Astrocyte (in vitro differentiated cells and primary cell): ENCODE measurements at regions not wholly inside any gene's neighbourhood (a gene's known extent, or its start where the extent isn't known, plus 50 kb on each side); places are given as distances from the start of the nearest gene placed in this dataset.
A peak's percentile ranks its signal among the peaks of the same experiment; 100 is the strongest.

ENCODE experiments used
- DNase-seq: peaks from one replicate; pipeline ENCODE4 v3.0.0-alpha.2; 2010; ENCODE audit warnings: low read depth
- FAIRE-seq: peaks from 2 replicates; lab custom pipeline; 2011; peaks lifted over from hg19 to GRCh38; lab: Jason Lieb, UNC
- H2AFZ ChIP-seq: 2 replicates; pipeline ENCODE4 v1.6.0; 2012; ENCODE audit warnings: low read depth, low read length, inconsistent platforms
- H3K27ac ChIP-seq: 2 replicates; pipeline ENCODE4 v1.5.1; 2011; ENCODE audit warnings: low read depth, low read length, inconsistent platforms
- H3K27me3 ChIP-seq: 2 replicates; pipeline ENCODE4 v1.6.0; 2011; ENCODE audit warnings: low read length, inconsistent platforms; ENCODE audit not compliant: insufficient read depth
- H3K36me3 ChIP-seq: 2 replicates; pipeline ENCODE4 v1.5.1; 2011; ENCODE audit warnings: low read length, inconsistent platforms; ENCODE audit not compliant: insufficient read depth
- H3K4me1 ChIP-seq: 2 replicates; pipeline ENCODE4 v1.5.1; 2011; ENCODE audit warnings: low read length, inconsistent platforms; ENCODE audit not compliant: insufficient read depth
- H3K4me2 ChIP-seq: 2 replicates; pipeline ENCODE4 v1.6.0; 2012; ENCODE audit warnings: low read length, inconsistent platforms
- H3K4me3 ChIP-seq: 2 replicates; pipeline ENCODE4 v1.5.1; 2011; ENCODE audit warnings: low read depth, mild to moderate bottlenecking, low read length, inconsistent platforms; ENCODE audit not compliant: insufficient read depth
- H3K79me2 ChIP-seq: 2 replicates; pipeline ENCODE4 v1.6.0; 2012; ENCODE audit warnings: mild to moderate bottlenecking, low read length, inconsistent platforms; ENCODE audit not compliant: insufficient read depth
- H3K9ac ChIP-seq: 2 replicates; pipeline ENCODE4 v1.6.0; 2012; ENCODE audit warnings: mild to moderate bottlenecking, low read length, inconsistent platforms
- H3K9me3 ChIP-seq: 2 replicates; pipeline ENCODE4 v1.5.1; 2012; ENCODE audit warnings: low read depth, mild to moderate bottlenecking, low read length, inconsistent platforms; ENCODE audit not compliant: insufficient read depth
- H4K20me1 ChIP-seq: 2 replicates; pipeline ENCODE4 v1.6.0; 2012; ENCODE audit warnings: low read length, inconsistent platforms; ENCODE audit not compliant: insufficient read depth
- H3K27ac Mint-ChIP-seq: one replicate; pipeline ENCODE4 v1.8.0; 2021; ENCODE audit warnings: mild to moderate bottlenecking, mixed read lengths; ENCODE audit not compliant: unreplicated experiment
- H3K27me3 Mint-ChIP-seq: one replicate; pipeline ENCODE4 v1.8.0; 2021; ENCODE audit warnings: low read depth, mixed read lengths; ENCODE audit not compliant: unreplicated experiment
- H3K36me3 Mint-ChIP-seq: one replicate; pipeline ENCODE4 v1.8.0; 2021; ENCODE audit warnings: low read depth, mixed read lengths; ENCODE audit not compliant: unreplicated experiment
- H3K4me1 Mint-ChIP-seq: one replicate; pipeline ENCODE4 v1.8.0; 2021; ENCODE audit warnings: low read depth, mixed read lengths; ENCODE audit not compliant: unreplicated experiment
- H3K4me3 Mint-ChIP-seq: one replicate; pipeline ENCODE4 v1.8.0; 2021; ENCODE audit warnings: mild to moderate bottlenecking, moderate library complexity, mixed read lengths; ENCODE audit not compliant: unreplicated experiment
- H3K9me3 Mint-ChIP-seq: one replicate; pipeline ENCODE4 v1.8.0; 2021; ENCODE audit warnings: mild to moderate bottlenecking, mixed read lengths; ENCODE audit not compliant: unreplicated experiment
- CTCF ChIP-seq: IDR thresholded peaks from 2 replicates; pipeline ENCODE4 v1.5.1; 2011; ENCODE audit warnings: low read depth, mild to moderate bottlenecking, inconsistent platforms, low read length, moderate library complexity; ENCODE audit not compliant: insufficient read depth
- EZH2 ChIP-seq: IDR thresholded peaks from 2 replicates; pipeline ENCODE4 v1.6.1; 2012; ENCODE audit warnings: mild to moderate bottlenecking, low read length, inconsistent platforms; ENCODE audit not compliant: insufficient read depth

GRCh38 chr18:51621113-51621863 lies 423.8 kb upstream of the MEX3C start:
- FAIRE-seq (no peak), DNase-seq (peak; percentile 22)
- Mint-ChIP-seq H3K27me3 (peaks cover 6% of the 10 kb centered on the region), H3K4me1 (peaks cover 18% of the 10 kb centered on the region), H3K36me3 (no peaks in the 10 kb centered on the region), H3K4me3 (peak overlapping the region; percentile 42), H3K9me3 (peaks cover 2% of the 10 kb centered on the region), H3K27ac (no peak overlapping the region)
- Histone ChIP-seq H3K4me1 (peaks cover 7% of the 10 kb centered on the region), H3K4me2 (peak overlapping the region; percentile 53), H3K9ac (no peak overlapping the region), H3K4me3 (no peak overlapping the region), H3K79me2 (no peaks in the 10 kb centered on the region), H4K20me1 (no peaks in the 10 kb centered on the region), H3K27ac (no peak overlapping the region), H3K9me3 (no peaks in the 10 kb centered on the region), H2AFZ (no peak overlapping the region), H3K36me3 (no peaks in the 10 kb centered on the region), H3K27me3 (peaks cover 2% of the 10 kb centered on the region)
- TF ChIP-seq CTCF (peak; percentile 85), EZH2 (no peak)

GRCh38 chr18:51621864-51622160 lies 424.3 kb upstream of the MEX3C start:
- DNase-seq, result no peak
- peaks cover 18% of the 10 kb centered on the region for H3K4me1 Mint-ChIP-seq
- no peak overlapping the region for H3K27ac Mint-ChIP-seq
- H3K4me3 Mint-ChIP-seq, result peak overlapping the region; percentile 42
- peaks cover 6% of the 10 kb centered on the region for H3K27me3 Mint-ChIP-seq
- Histone ChIP-seq H3K9me3 (no peaks in the 10 kb centered on the region), H3K4me2 (peak overlapping the region; percentile 53), H2AFZ (no peak overlapping the region), H3K27me3 (peaks cover 2% of the 10 kb centered on the region), H4K20me1 (no peaks in the 10 kb centered on the region), H3K4me3 (no peak overlapping the region), H3K4me1 (peaks cover 7% of the 10 kb centered on the region), H3K9ac (no peak overlapping the region), H3K79me2 (no peaks in the 10 kb centered on the region), H3K27ac (no peak overlapping the region), H3K36me3 (no peaks in the 10 kb centered on the region)
- TF ChIP-seq EZH2 (no peak), CTCF (no peak)
- peaks cover 2% of the 10 kb centered on the region for H3K9me3 Mint-ChIP-seq
- no peak for FAIRE-seq
- H3K36me3 Mint-ChIP-seq, result no peaks in the 10 kb centered on the region

- H3K4me3 Mint-ChIP-seq, result no peak overlapping the region
- peaks cover 2% of the 10 kb centered on the region for H3K27me3 ChIP-seq
- H4K20me1 ChIP-seq, result no peaks in the 10 kb centered on the region
- no peaks in the 10 kb centered on the region for H3K36me3 Mint-ChIP-seq
- H3K27ac ChIP-seq, result no peak overlapping the region
- no peaks in the 10 kb centered on the region for H3K79me2 ChIP-seq
- peaks cover 1% of the 10 kb centered on the region for H3K4me1 ChIP-seq
- no peak overlapping the region for H2AFZ ChIP-seq
- TF ChIP-seq CTCF (no peak), EZH2 (no peak)
- H3K9me3 Mint-ChIP-seq, result peaks cover 2% of the 10 kb centered on the region
- H3K9me3 ChIP-seq, result no peaks in the 10 kb centered on the region
- peaks cover 14% of the 10 kb centered on the region for H3K4me1 Mint-ChIP-seq
- DNase-seq, result no peak
- H3K27ac Mint-ChIP-seq, result no peak overlapping the region
- no peak overlapping the region for H3K4me3 ChIP-seq
- no peaks in the 10 kb centered on the region for H3K36me3 ChIP-seq
- H3K4me2 ChIP-seq, result no peak overlapping the region
- no peak for FAIRE-seq
- peaks cover 6% of the 10 kb centered on the region for H3K27me3 Mint-ChIP-seq
- H3K9ac ChIP-seq, result no peak overlapping the region
Measured at GRCh38 chr18:51622702-51623101, 425.2 kb upstream of the MEX3C start.
